GM23338 (cell line): ENCODE measurements at regions not wholly inside any gene's neighbourhood (a gene's known extent, or its start where the extent isn't known, plus 50 kb on each side); places are given as distances from the start of the nearest gene placed in this dataset.

ENCODE experiments used
- ATAC-seq: fragments of 200-7000 bp; cut with Tn5 transposase; 3 replicates; pipeline ENCODE4 v1.9.1; 2020
- DNase-seq: peaks from one replicate; pipeline ENCODE4 v3.0.0-alpha.2; 2015; ENCODE audit warnings: low spot score
- H2AFZ ChIP-seq: fragments of 200-600 bp; sonication (generic); 2 replicates; pipeline ENCODE4 v1.8.0; 2016; ENCODE audit warnings: antibody characterized with exemption, mild to moderate bottlenecking, moderate library complexity
- H3F3A ChIP-seq: fragments of 200-600 bp; sonication (generic); replicated peaks from 2 replicates; pipeline ENCODE4 v1.8.0; 2017; ENCODE audit warnings: antibody characterized with exemption, mixed run types, low read depth
- H3K27ac ChIP-seq: fragments of 200-600 bp; sonication (generic); 2 replicates; pipeline ENCODE4 v1.6.1; 2016; ENCODE audit warnings: low read depth
- H3K27me3 ChIP-seq: fragments of 200-600 bp; sonication (generic); 2 replicates; pipeline ENCODE4 v1.8.0; 2016; ENCODE audit warnings: mild to moderate bottlenecking, mixed run types, moderate library complexity; ENCODE audit not compliant: insufficient read depth
- H3K36me3 ChIP-seq: fragments of 200-600 bp; sonication (generic); 2 replicates; pipeline ENCODE4 v1.8.0; 2016; ENCODE audit warnings: mild to moderate bottlenecking; ENCODE audit not compliant: insufficient read depth
- H3K4me1 ChIP-seq: fragments of 200-600 bp; sonication (generic); 2 replicates; pipeline ENCODE4 v1.8.0; 2016; ENCODE audit warnings: mild to moderate bottlenecking, moderate library complexity; ENCODE audit not compliant: insufficient read depth
- H3K4me2 ChIP-seq: fragments of 200-600 bp; sonication (generic); 2 replicates; pipeline ENCODE4 v1.7.1; 2017; ENCODE audit warnings: mixed run types
- H3K4me3 ChIP-seq: fragments of 200-600 bp; sonication (generic); 2 replicates; pipeline ENCODE4 v1.6.1; 2016; ENCODE audit warnings: mixed run types
- H3K79me2 ChIP-seq: fragments of 200-600 bp; sonication (generic); replicated peaks from 2 replicates; pipeline ENCODE4 v1.8.0; 2017; ENCODE audit warnings: mild to moderate bottlenecking; ENCODE audit not compliant: insufficient read depth
- H3K9me2 ChIP-seq: fragments of 200-600 bp; sonication (generic); 2 replicates; pipeline ENCODE4 v1.8.0; 2017; ENCODE audit not compliant: insufficient read depth
- H4K20me1 ChIP-seq: fragments of 200-600 bp; sonication (generic); replicated peaks from 2 replicates; pipeline ENCODE4 v1.8.0; 2017; ENCODE audit warnings: mild to moderate bottlenecking; ENCODE audit not compliant: insufficient read depth
- H3K27ac Mint-ChIP-seq: 2 replicates; pipeline ENCODE4 v1.8.0; 2020; ENCODE audit warnings: inconsistent platforms, mild to moderate bottlenecking, moderate library complexity, mixed read lengths
- H3K27me3 Mint-ChIP-seq: 3 replicates; pipeline ENCODE4 v1.8.0; 2022; ENCODE audit warnings: low read depth, mild to moderate bottlenecking, moderate library complexity, mixed read lengths, inconsistent platforms; ENCODE audit not compliant: insufficient read depth, poor library complexity
- H3K36me3 Mint-ChIP-seq: 3 replicates; pipeline ENCODE4 v1.8.0; 2021; ENCODE audit warnings: low read depth, mild to moderate bottlenecking, inconsistent platforms, moderate library complexity, mixed read lengths
- H3K4me1 Mint-ChIP-seq: 3 replicates; pipeline ENCODE4 v1.8.0; 2020; ENCODE audit warnings: mild to moderate bottlenecking, inconsistent platforms, mixed read lengths
- H3K4me3 Mint-ChIP-seq: 3 replicates; pipeline ENCODE4 v1.8.0; 2021; ENCODE audit warnings: moderate library complexity, mild to moderate bottlenecking, inconsistent platforms, mixed read lengths
- H3K9me3 Mint-ChIP-seq: 3 replicates; pipeline ENCODE4 v1.8.0; 2020; ENCODE audit warnings: moderate library complexity, mild to moderate bottlenecking, inconsistent platforms, mixed read lengths
- CREB1 ChIP-seq: fragments of 250-450 bp; sonication (Bioruptor Pico); IDR thresholded peaks from 2 replicates; pipeline ENCODE4 v1.5.0; 2020; ENCODE audit warnings: low read depth, mild to moderate bottlenecking, moderate library complexity
- EZH2 ChIP-seq: fragments of 200-600 bp; sonication (generic); IDR thresholded peaks from one replicate; pipeline ENCODE4 v1.8.0; 2017; ENCODE audit warnings: antibody characterized with exemption, mild to moderate bottlenecking, low read depth; ENCODE audit not compliant: unreplicated experiment
- EZH2phosphoT487 ChIP-seq: fragments of 200-600 bp; sonication (generic); IDR thresholded peaks from one replicate; pipeline ENCODE4 v1.8.1; 2018; ENCODE audit warnings: antibody characterized with exemption; ENCODE audit not compliant: unreplicated experiment
- JUNB ChIP-seq: IDR thresholded peaks from one replicate; pipeline ENCODE4 v1.6.1; 2016; ENCODE audit warnings: antibody characterized with exemption; ENCODE audit not compliant: unreplicated experiment
- NANOG ChIP-seq: IDR thresholded peaks from 2 replicates; pipeline ENCODE4 v1.6.1; 2016; ENCODE audit warnings: antibody characterized with exemption, borderline replicate concordance
- POLR2AphosphoS5 ChIP-seq: IDR thresholded peaks from 2 replicates; pipeline ENCODE4 v1.6.1; 2016; ENCODE audit warnings: antibody characterized with exemption, low read depth
- REST ChIP-seq: IDR thresholded peaks from one replicate; pipeline ENCODE4 v1.6.1; 2018; ENCODE audit warnings: antibody characterized with exemption; ENCODE audit not compliant: unreplicated experiment
- ZNF114 ChIP-seq: fragments of 250-450 bp; sonication (Bioruptor Pico); IDR thresholded peaks from 2 replicates; pipeline ENCODE4 v1.5.0; 2020; ENCODE audit warnings: mild to moderate bottlenecking, moderate library complexity
- ZNF462 ChIP-seq: fragments of 250-450 bp; sonication (Bioruptor Pico); IDR thresholded peaks from 2 replicates; pipeline ENCODE4 v1.5.0; 2020; ENCODE audit warnings: mild to moderate bottlenecking, moderate library complexity

- TF ChIP-seq ZNF462 (CRISPR knock-in tag) = no peak
- TF ChIP-seq REST = no peak
- TF ChIP-seq EZH2phosphoT487 = no peak
These were observed 193.2 kb downstream of the GOLGA6L6 start (continued) for GRCh38 chr15:20348291-20348899.

GRCh38 chr15:20346082-20346805 is 195.4 kb downstream of the GOLGA6L6 start:
- Mint-ChIP-seq H3K4me3 (no peak overlapping the region), H3K4me1 (no peaks in the 10 kb centered on the region), H3K27ac (no peak overlapping the region), H3K27me3 (peaks cover 15% of the 10 kb centered on the region), H3K9me3 (no peaks in the 10 kb centered on the region), H3K36me3 (peaks cover 18% of the 10 kb centered on the region)
- H3F3A ChIP-seq = no peaks in the 10 kb centered on the region
- H3K27me3 ChIP-seq = no peaks in the 10 kb centered on the region
- no peak overlapping the region for H3K27ac ChIP-seq
- no peaks in the 10 kb centered on the region for H3K79me2 ChIP-seq
- H3K4me1 ChIP-seq = no peaks in the 10 kb centered on the region
- H3K9me2 ChIP-seq = no peaks in the 10 kb centered on the region
- no peak overlapping the region for H3K4me2 ChIP-seq
- H4K20me1 ChIP-seq = no peaks in the 10 kb centered on the region
- ATAC-seq (no peak), DNase-seq (no peak)
- no peak overlapping the region for H2AFZ ChIP-seq
- H3K4me3 ChIP-seq = no peak overlapping the region
- H3K36me3 ChIP-seq = peaks cover 19% of the 10 kb centered on the region
- TF ChIP-seq NANOG (no peak), CREB1 (CRISPR knock-in tag) (no peak), POLR2AphosphoS5 (no peak), ZNF114 (CRISPR knock-in tag) (no peak), JUNB (no peak), EZH2 (no peak)
